GM23338 (cell line): ENCODE measurements at regions not wholly inside any gene's neighbourhood (a gene's known extent, or its start where the extent isn't known, plus 50 kb on each side); places are given as distances from the start of the nearest gene placed in this dataset.

Experiments
- ATAC-seq: fragments of 200-7000 bp; cut with Tn5 transposase; 3 replicates; pipeline ENCODE4 v1.9.1; 2020
- DNase-seq: peaks from one replicate; pipeline ENCODE4 v3.0.0-alpha.2; 2015; ENCODE audit warnings: low spot score
- H2AFZ ChIP-seq: fragments of 200-600 bp; sonication (generic); 2 replicates; pipeline ENCODE4 v1.8.0; 2016; ENCODE audit warnings: antibody characterized with exemption, mild to moderate bottlenecking, moderate library complexity
- H3F3A ChIP-seq: fragments of 200-600 bp; sonication (generic); replicated peaks from 2 replicates; pipeline ENCODE4 v1.8.0; 2017; ENCODE audit warnings: antibody characterized with exemption, mixed run types, low read depth
- H3K27ac ChIP-seq: fragments of 200-600 bp; sonication (generic); 2 replicates; pipeline ENCODE4 v1.6.1; 2016; ENCODE audit warnings: low read depth
- H3K27me3 ChIP-seq: fragments of 200-600 bp; sonication (generic); 2 replicates; pipeline ENCODE4 v1.8.0; 2016; ENCODE audit warnings: mild to moderate bottlenecking, mixed run types, moderate library complexity; ENCODE audit not compliant: insufficient read depth
- H3K36me3 ChIP-seq: fragments of 200-600 bp; sonication (generic); 2 replicates; pipeline ENCODE4 v1.8.0; 2016; ENCODE audit warnings: mild to moderate bottlenecking; ENCODE audit not compliant: insufficient read depth
- H3K4me1 ChIP-seq: fragments of 200-600 bp; sonication (generic); 2 replicates; pipeline ENCODE4 v1.8.0; 2016; ENCODE audit warnings: mild to moderate bottlenecking, moderate library complexity; ENCODE audit not compliant: insufficient read depth
- H3K4me2 ChIP-seq: fragments of 200-600 bp; sonication (generic); 2 replicates; pipeline ENCODE4 v1.7.1; 2017; ENCODE audit warnings: mixed run types
- H3K4me3 ChIP-seq: fragments of 200-600 bp; sonication (generic); 2 replicates; pipeline ENCODE4 v1.6.1; 2016; ENCODE audit warnings: mixed run types
- H3K79me2 ChIP-seq: fragments of 200-600 bp; sonication (generic); replicated peaks from 2 replicates; pipeline ENCODE4 v1.8.0; 2017; ENCODE audit warnings: mild to moderate bottlenecking; ENCODE audit not compliant: insufficient read depth
- H3K9me2 ChIP-seq: fragments of 200-600 bp; sonication (generic); 2 replicates; pipeline ENCODE4 v1.8.0; 2017; ENCODE audit not compliant: insufficient read depth
- H4K20me1 ChIP-seq: fragments of 200-600 bp; sonication (generic); replicated peaks from 2 replicates; pipeline ENCODE4 v1.8.0; 2017; ENCODE audit warnings: mild to moderate bottlenecking; ENCODE audit not compliant: insufficient read depth
- H3K27ac Mint-ChIP-seq: 2 replicates; pipeline ENCODE4 v1.8.0; 2020; ENCODE audit warnings: inconsistent platforms, mild to moderate bottlenecking, moderate library complexity, mixed read lengths
- H3K27me3 Mint-ChIP-seq: 3 replicates; pipeline ENCODE4 v1.8.0; 2022; ENCODE audit warnings: low read depth, mild to moderate bottlenecking, moderate library complexity, mixed read lengths, inconsistent platforms; ENCODE audit not compliant: insufficient read depth, poor library complexity
- H3K36me3 Mint-ChIP-seq: 3 replicates; pipeline ENCODE4 v1.8.0; 2021; ENCODE audit warnings: low read depth, mild to moderate bottlenecking, inconsistent platforms, moderate library complexity, mixed read lengths
- H3K4me1 Mint-ChIP-seq: 3 replicates; pipeline ENCODE4 v1.8.0; 2020; ENCODE audit warnings: mild to moderate bottlenecking, inconsistent platforms, mixed read lengths
- H3K4me3 Mint-ChIP-seq: 3 replicates; pipeline ENCODE4 v1.8.0; 2021; ENCODE audit warnings: moderate library complexity, mild to moderate bottlenecking, inconsistent platforms, mixed read lengths
- H3K9me3 Mint-ChIP-seq: 3 replicates; pipeline ENCODE4 v1.8.0; 2020; ENCODE audit warnings: moderate library complexity, mild to moderate bottlenecking, inconsistent platforms, mixed read lengths
- CREB1 ChIP-seq: fragments of 250-450 bp; sonication (Bioruptor Pico); IDR thresholded peaks from 2 replicates; pipeline ENCODE4 v1.5.0; 2020; ENCODE audit warnings: low read depth, mild to moderate bottlenecking, moderate library complexity
- EZH2 ChIP-seq: fragments of 200-600 bp; sonication (generic); IDR thresholded peaks from one replicate; pipeline ENCODE4 v1.8.0; 2017; ENCODE audit warnings: antibody characterized with exemption, mild to moderate bottlenecking, low read depth; ENCODE audit not compliant: unreplicated experiment
- EZH2phosphoT487 ChIP-seq: fragments of 200-600 bp; sonication (generic); IDR thresholded peaks from one replicate; pipeline ENCODE4 v1.8.1; 2018; ENCODE audit warnings: antibody characterized with exemption; ENCODE audit not compliant: unreplicated experiment
- JUNB ChIP-seq: IDR thresholded peaks from one replicate; pipeline ENCODE4 v1.6.1; 2016; ENCODE audit warnings: antibody characterized with exemption; ENCODE audit not compliant: unreplicated experiment
- NANOG ChIP-seq: IDR thresholded peaks from 2 replicates; pipeline ENCODE4 v1.6.1; 2016; ENCODE audit warnings: antibody characterized with exemption, borderline replicate concordance
- POLR2AphosphoS5 ChIP-seq: IDR thresholded peaks from 2 replicates; pipeline ENCODE4 v1.6.1; 2016; ENCODE audit warnings: antibody characterized with exemption, low read depth
- STAT1 ChIP-seq: IDR thresholded peaks from one replicate; pipeline ENCODE4 v1.6.1; 2016; ENCODE audit warnings: antibody characterized with exemption; ENCODE audit not compliant: unreplicated experiment
- ZNF114 ChIP-seq: fragments of 250-450 bp; sonication (Bioruptor Pico); IDR thresholded peaks from 2 replicates; pipeline ENCODE4 v1.5.0; 2020; ENCODE audit warnings: mild to moderate bottlenecking, moderate library complexity
- ZNF331 ChIP-seq: fragments of 250-450 bp; sonication (Bioruptor Pico); IDR thresholded peaks from 2 replicates; pipeline ENCODE4 v1.5.0; 2020; ENCODE audit warnings: low read depth, mild to moderate bottlenecking, moderate library complexity
- TF ChIP-seq, protein P1 (sequence below), 2 experiments: fragments of 200-600 bp in 1 of 2; sonication (generic) in 1 of 2; conservative IDR thresholded peaks; 2 replicates each; pipeline versions ENCODE4 v1.5.1 to v1.6.1; 2016 to 2017; ENCODE audit warnings: antibody characterized with exemption in 2 of 2, low read depth in 2 of 2, mild to moderate bottlenecking in 2 of 2, moderate library complexity in 1 of 2
- TF ChIP-seq, protein P2 (sequence below): IDR thresholded peaks from one replicate; pipeline ENCODE4 v1.6.1; 2018; ENCODE audit warnings: antibody characterized with exemption; ENCODE audit not compliant: unreplicated experiment
- TF ChIP-seq, protein P3 (sequence below): IDR thresholded peaks from 2 replicates; pipeline ENCODE4 v1.6.1; 2016; ENCODE audit warnings: antibody characterized with exemption

GRCh38 chr9:111158999-111159398 is 120.7 kb upstream of the LPAR1 start (continued):
- TF ChIP-seq, protein P1, sequence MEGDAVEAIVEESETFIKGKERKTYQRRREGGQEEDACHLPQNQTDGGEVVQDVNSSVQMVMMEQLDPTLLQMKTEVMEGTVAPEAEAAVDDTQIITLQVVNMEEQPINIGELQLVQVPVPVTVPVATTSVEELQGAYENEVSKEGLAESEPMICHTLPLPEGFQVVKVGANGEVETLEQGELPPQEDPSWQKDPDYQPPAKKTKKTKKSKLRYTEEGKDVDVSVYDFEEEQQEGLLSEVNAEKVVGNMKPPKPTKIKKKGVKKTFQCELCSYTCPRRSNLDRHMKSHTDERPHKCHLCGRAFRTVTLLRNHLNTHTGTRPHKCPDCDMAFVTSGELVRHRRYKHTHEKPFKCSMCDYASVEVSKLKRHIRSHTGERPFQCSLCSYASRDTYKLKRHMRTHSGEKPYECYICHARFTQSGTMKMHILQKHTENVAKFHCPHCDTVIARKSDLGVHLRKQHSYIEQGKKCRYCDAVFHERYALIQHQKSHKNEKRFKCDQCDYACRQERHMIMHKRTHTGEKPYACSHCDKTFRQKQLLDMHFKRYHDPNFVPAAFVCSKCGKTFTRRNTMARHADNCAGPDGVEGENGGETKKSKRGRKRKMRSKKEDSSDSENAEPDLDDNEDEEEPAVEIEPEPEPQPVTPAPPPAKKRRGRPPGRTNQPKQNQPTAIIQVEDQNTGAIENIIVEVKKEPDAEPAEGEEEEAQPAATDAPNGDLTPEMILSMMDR (conservative IDR thresholded peaks at IDR 0.05; ENCODE audit: low read depth in 2 of 2), result no peak
- TF ChIP-seq ZNF114 (CRISPR knock-in tag), result no peak
- TF ChIP-seq, protein P2, sequence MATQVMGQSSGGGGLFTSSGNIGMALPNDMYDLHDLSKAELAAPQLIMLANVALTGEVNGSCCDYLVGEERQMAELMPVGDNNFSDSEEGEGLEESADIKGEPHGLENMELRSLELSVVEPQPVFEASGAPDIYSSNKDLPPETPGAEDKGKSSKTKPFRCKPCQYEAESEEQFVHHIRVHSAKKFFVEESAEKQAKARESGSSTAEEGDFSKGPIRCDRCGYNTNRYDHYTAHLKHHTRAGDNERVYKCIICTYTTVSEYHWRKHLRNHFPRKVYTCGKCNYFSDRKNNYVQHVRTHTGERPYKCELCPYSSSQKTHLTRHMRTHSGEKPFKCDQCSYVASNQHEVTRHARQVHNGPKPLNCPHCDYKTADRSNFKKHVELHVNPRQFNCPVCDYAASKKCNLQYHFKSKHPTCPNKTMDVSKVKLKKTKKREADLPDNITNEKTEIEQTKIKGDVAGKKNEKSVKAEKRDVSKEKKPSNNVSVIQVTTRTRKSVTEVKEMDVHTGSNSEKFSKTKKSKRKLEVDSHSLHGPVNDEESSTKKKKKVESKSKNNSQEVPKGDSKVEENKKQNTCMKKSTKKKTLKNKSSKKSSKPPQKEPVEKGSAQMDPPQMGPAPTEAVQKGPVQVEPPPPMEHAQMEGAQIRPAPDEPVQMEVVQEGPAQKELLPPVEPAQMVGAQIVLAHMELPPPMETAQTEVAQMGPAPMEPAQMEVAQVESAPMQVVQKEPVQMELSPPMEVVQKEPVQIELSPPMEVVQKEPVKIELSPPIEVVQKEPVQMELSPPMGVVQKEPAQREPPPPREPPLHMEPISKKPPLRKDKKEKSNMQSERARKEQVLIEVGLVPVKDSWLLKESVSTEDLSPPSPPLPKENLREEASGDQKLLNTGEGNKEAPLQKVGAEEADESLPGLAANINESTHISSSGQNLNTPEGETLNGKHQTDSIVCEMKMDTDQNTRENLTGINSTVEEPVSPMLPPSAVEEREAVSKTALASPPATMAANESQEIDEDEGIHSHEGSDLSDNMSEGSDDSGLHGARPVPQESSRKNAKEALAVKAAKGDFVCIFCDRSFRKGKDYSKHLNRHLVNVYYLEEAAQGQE, result no peak
- no peak for TF ChIP-seq JUNB
- TF ChIP-seq CREB1, result no peak
- TF ChIP-seq POLR2AphosphoS5, result no peak
- no peak for TF ChIP-seq EZH2phosphoT487
- TF ChIP-seq STAT1, result no peak
- TF ChIP-seq ZNF331, result no peak
- TF ChIP-seq EZH2, result no peak
- TF ChIP-seq, protein P3, sequence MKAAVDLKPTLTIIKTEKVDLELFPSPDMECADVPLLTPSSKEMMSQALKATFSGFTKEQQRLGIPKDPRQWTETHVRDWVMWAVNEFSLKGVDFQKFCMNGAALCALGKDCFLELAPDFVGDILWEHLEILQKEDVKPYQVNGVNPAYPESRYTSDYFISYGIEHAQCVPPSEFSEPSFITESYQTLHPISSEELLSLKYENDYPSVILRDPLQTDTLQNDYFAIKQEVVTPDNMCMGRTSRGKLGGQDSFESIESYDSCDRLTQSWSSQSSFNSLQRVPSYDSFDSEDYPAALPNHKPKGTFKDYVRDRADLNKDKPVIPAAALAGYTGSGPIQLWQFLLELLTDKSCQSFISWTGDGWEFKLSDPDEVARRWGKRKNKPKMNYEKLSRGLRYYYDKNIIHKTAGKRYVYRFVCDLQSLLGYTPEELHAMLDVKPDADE, result no peak
- TF ChIP-seq NANOG, result no peak

GRCh38 chr9:111158363-111158762 is 120.1 kb upstream of the LPAR1 start:
- Histone ChIP-seq H3K27ac (no peak overlapping the region), H4K20me1 (no peaks in the 10 kb centered on the region)
- no peak for TF ChIP-seq EZH2
- TF ChIP-seq, protein P1 (conservative IDR thresholded peaks at IDR 0.05; ENCODE audit: low read depth in 2 of 2), result no peak

More at GRCh38 chr9:111158363-111158762, 120.1 kb upstream of the LPAR1 start:
- Histone ChIP-seq H3K4me1 (peaks cover 4% of the 10 kb centered on the region; the same call in 1 of the 2 replicates), H3F3A (no peaks in the 10 kb centered on the region), H3K4me3 (no peak overlapping the region), H3K36me3 (no peaks in the 10 kb centered on the region), H2AFZ (no peak overlapping the region), H3K9me2 (no peaks in the 10 kb centered on the region), H3K27me3 (no peaks in the 10 kb centered on the region), H3K4me2 (no peak overlapping the region), H3K79me2 (no peaks in the 10 kb centered on the region)
- no peak overlapping the region for H3K4me3 Mint-ChIP-seq
- H3K9me3 Mint-ChIP-seq, result no peaks in the 10 kb centered on the region
- H3K27me3 Mint-ChIP-seq, result no peaks in the 10 kb centered on the region
- DNase-seq, result no peak
- no peak for ATAC-seq
- no peak overlapping the region for H3K27ac Mint-ChIP-seq
- H3K4me1 Mint-ChIP-seq, result no peaks in the 10 kb centered on the region
- no peaks in the 10 kb centered on the region for H3K36me3 Mint-ChIP-seq
